Activated naive CD8-positive, alpha-beta T cell treated with anti-CD3 and anti-CD28 coated beads, Interleukin-2, amount 50 U/mL, for 24 hours (primary cell): ENCODE measurements at regions not wholly inside any gene's neighbourhood (a gene's known extent, or its start where the extent isn't known, plus 50 kb on each side); places are given as distances from the start of the nearest gene placed in this dataset.

Experiments
- ATAC-seq: fragments of 150-1000 bp; cut with Tn5 transposase; one replicate; pipeline ENCODE4 v1.10.0; 2021
- DNase-seq: peaks from one replicate; pipeline ENCODE4 v3.0.0; 2021
- H3K27ac Mint-ChIP-seq: one replicate; pipeline ENCODE4 v1.8.0; 2021; ENCODE audit warnings: mild to moderate bottlenecking, mixed read lengths
- H3K27me3 Mint-ChIP-seq: one replicate; pipeline ENCODE4 v1.8.0; 2021; ENCODE audit warnings: mixed read lengths
- H3K36me3 Mint-ChIP-seq: one replicate; pipeline ENCODE4 v1.8.0; 2021; ENCODE audit warnings: low read depth, mixed read lengths
- H3K4me1 Mint-ChIP-seq: one replicate; pipeline ENCODE4 v1.8.0; 2021; ENCODE audit warnings: mixed read lengths
- H3K4me3 Mint-ChIP-seq: one replicate; pipeline ENCODE4 v1.8.0; 2021; ENCODE audit warnings: mild to moderate bottlenecking, moderate library complexity, mixed read lengths
- H3K9me3 Mint-ChIP-seq: one replicate; pipeline ENCODE4 v1.8.0; 2021; ENCODE audit warnings: mixed read lengths

DNA sequence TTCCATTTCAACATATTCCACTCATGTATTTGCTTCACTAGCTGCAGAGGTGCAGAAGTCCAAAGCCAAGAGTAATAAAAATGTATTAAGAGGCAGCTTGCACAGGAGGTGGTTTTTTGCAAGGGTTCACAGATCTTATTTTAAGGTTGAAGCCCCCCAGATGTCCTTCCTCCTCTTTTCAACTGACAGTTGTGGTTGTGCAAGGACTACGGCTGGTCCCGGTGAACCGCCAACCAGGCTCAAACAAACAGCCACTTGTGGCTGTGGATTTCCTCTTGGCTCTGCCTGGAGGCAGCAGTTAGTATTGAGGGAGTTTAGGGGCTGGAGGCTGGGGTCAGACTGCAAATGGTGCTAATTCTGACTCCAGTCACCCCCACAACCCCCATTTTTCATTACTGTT, 240.7 kb upstream of the TBC1D5 start:
- Mint-ChIP-seq H3K4me3 (no peak overlapping the region), H3K9me3 (no peaks in the 10 kb centered on the region), H3K36me3 (no peaks in the 10 kb centered on the region), H3K27me3 (peaks cover 8% of the 10 kb centered on the region), H3K4me1 (peaks cover 4% of the 10 kb centered on the region), H3K27ac (no peak overlapping the region)
- DNase-seq (no peak), ATAC-seq (no peak)

- Mint-ChIP-seq H3K27me3 (peaks cover 8% of the 10 kb centered on the region), H3K27ac (no peak overlapping the region), H3K36me3 (no peaks in the 10 kb centered on the region), H3K4me1 (peaks cover 4% of the 10 kb centered on the region), H3K9me3 (no peaks in the 10 kb centered on the region), H3K4me3 (no peak overlapping the region)
- ATAC-seq (no peak), DNase-seq (no peak)
Observed at GRCh38 chr3:17982211-17982880, 239.9 kb upstream of the TBC1D5 start.

- DNase-seq (no peak), ATAC-seq (no peak)
- Mint-ChIP-seq H3K36me3 (no peaks in the 10 kb centered on the region), H3K27ac (no peak overlapping the region), H3K4me1 (peaks cover 4% of the 10 kb centered on the region), H3K9me3 (no peaks in the 10 kb centered on the region), H3K4me3 (no peak overlapping the region), H3K27me3 (peaks cover 4% of the 10 kb centered on the region)
Observed at GRCh38 chr3:17980863-17981262, 238.4 kb upstream of the TBC1D5 start.

DNA sequence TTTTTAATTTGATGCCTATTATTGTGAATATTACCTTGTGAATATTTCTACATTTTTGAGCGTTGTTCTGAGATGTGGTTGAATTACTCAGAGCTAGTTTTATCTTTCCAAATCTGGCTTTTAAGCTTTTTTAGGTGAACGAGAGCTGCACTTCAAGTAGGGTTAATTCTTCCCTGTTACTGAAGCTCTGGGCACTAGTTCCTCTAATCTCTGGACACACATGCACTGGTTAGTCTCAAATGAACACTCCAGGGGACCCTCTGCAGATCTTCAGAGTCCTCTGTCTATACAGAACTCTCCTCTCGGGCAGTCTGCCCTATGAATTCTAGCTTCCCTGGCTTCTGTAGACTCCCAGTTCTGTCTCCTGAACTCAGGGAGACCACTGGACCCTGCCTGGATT, 237.5 kb upstream of the TBC1D5 start:
- Mint-ChIP-seq H3K9me3 (no peaks in the 10 kb centered on the region), H3K36me3 (no peaks in the 10 kb centered on the region), H3K27ac (no peak overlapping the region), H3K4me1 (peaks cover 4% of the 10 kb centered on the region), H3K4me3 (no peak overlapping the region), H3K27me3 (peaks cover 4% of the 10 kb centered on the region)
- ATAC-seq (no peak), DNase-seq (no peak)

DNA sequence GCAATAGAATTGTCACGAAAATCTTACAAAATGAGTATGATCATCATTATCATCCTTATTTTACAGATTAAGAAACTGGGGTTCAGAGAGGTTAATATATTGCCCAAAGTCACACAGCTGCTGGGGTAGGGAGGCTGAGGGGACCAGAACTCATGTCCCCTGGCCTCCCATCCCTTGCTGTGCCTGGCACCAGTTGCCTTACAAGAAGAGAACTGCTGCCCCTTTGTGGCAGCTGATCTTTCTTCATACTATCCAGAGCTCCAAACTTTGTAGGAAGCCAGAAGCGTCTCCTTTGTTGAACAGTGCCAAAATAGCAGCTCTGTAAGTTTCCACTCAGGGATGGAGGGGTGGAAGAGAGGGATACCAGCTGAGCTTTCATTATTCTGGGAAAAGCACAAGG, 236.8 kb upstream of the TBC1D5 start:
- Mint-ChIP-seq H3K27me3 (peaks cover 4% of the 10 kb centered on the region), H3K9me3 (no peaks in the 10 kb centered on the region), H3K4me3 (no peak overlapping the region), H3K27ac (no peak overlapping the region), H3K36me3 (no peaks in the 10 kb centered on the region), H3K4me1 (peaks cover 4% of the 10 kb centered on the region)
- DNase-seq (no peak), ATAC-seq (no peak)

- Mint-ChIP-seq H3K36me3 (no peaks in the 10 kb centered on the region), H3K4me1 (no peaks in the 10 kb centered on the region), H3K27me3 (no peaks in the 10 kb centered on the region), H3K27ac (no peak overlapping the region), H3K9me3 (no peaks in the 10 kb centered on the region), H3K4me3 (no peak overlapping the region)
- no peak for DNase-seq
- ATAC-seq, result no peak
Observed at GRCh38 chr3:17974206-17974841, 231.9 kb upstream of the TBC1D5 start.

GRCh38 chr3:17972959-17973906, 230.8 kb upstream of the TBC1D5 start:
- Mint-ChIP-seq H3K36me3 (no peaks in the 10 kb centered on the region), H3K4me1 (no peaks in the 10 kb centered on the region), H3K27me3 (no peaks in the 10 kb centered on the region), H3K9me3 (no peaks in the 10 kb centered on the region), H3K27ac (no peak overlapping the region), H3K4me3 (no peak overlapping the region)
- DNase-seq, result no peak
- ATAC-seq, result no peak

- no peak for ATAC-seq
- no peak overlapping the region for H3K4me3 Mint-ChIP-seq
- H3K27ac Mint-ChIP-seq, result no peak overlapping the region
Observed at GRCh38 chr3:17972476-17972875, 230.0 kb upstream of the TBC1D5 start.

DNA sequence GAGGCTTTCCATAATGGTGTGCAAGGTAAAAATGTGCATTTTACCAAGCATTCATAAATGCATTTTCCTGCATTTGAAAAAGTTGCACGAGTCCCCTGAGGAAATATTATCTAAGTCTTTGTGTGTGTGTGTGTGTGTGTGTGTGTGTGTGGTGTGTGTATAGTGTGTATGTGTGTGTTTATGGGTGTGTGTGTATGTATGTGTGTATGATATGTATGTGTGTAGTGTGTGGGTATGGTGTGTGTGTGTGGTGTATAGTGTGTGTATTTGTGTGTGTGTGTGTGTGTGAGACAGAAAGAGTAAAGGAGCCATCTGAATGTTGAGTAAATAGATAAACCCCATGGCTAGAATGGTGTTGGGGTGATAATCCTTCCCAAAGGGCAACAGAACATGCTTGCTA, 229.6 kb upstream of the TBC1D5 start:
- Mint-ChIP-seq H3K36me3 (no peaks in the 10 kb centered on the region), H3K4me1 (no peaks in the 10 kb centered on the region), H3K27me3 (peaks cover 3% of the 10 kb centered on the region), H3K9me3 (no peaks in the 10 kb centered on the region), H3K27ac (no peak overlapping the region), H3K4me3 (no peak overlapping the region)
- DNase-seq (no peak), ATAC-seq (no peak)

More at GRCh38 chr3:17972476-17972875, 230.0 kb upstream of the TBC1D5 start:
- Mint-ChIP-seq H3K4me1 (no peaks in the 10 kb centered on the region), H3K9me3 (no peaks in the 10 kb centered on the region), H3K36me3 (no peaks in the 10 kb centered on the region), H3K27me3 (peaks cover under 1% of the 10 kb centered on the region)
- no peak for DNase-seq

DNA sequence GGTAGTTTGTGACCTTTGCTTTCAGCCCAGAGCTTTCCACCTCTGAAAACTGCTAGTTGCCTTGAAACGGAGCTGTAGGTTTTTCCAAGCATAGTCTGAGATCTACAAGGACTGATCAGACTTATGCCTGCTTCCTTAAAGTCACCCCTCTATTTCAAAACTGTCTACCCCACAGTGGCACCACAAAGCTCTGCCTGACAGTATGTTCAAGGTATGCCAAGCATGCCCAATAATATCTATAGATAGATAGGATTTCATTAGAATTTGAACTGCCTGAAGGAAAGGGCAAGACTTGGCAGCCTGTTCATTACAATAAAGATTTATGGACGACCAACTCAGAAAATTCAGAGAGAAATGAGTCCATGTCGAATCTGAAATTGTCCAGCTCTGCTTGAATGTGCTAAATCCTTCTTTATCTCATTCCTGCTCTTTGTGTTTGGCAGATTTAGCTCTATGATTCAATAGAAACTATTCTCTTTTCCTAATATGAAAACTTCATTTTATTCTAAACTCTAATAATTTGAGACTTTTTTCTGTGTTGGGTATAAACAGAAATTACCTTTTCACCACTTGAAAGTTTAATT, 227.6 kb upstream of the TBC1D5 start:
- Mint-ChIP-seq H3K4me1 (peaks cover 7% of the 10 kb centered on the region), H3K27ac (no peak overlapping the region), H3K36me3 (no peaks in the 10 kb centered on the region), H3K27me3 (peaks cover 3% of the 10 kb centered on the region), H3K4me3 (no peak overlapping the region), H3K9me3 (no peaks in the 10 kb centered on the region)
- ATAC-seq, result no peak
- no peak for DNase-seq

DNA sequence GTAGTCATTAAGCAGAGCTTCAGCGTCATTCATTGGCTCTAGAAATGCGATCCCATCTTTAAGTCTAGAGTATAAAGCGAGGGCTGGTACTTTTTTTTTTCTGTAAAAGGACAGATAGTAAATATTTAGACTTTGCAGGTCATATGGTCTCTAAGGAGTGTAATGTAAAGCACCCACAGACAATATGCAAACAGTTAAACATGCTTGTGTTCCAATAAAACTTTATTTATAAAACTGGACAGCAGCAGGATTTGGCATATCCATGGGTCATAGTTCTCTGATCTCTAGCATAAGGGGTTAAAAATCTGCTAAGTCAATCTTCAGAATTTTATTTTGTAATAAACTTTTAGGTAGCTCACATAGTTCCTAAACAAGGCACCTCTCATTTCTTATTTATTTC, 226.8 kb upstream of the TBC1D5 start:
- no peak overlapping the region for H3K4me3 Mint-ChIP-seq
- ATAC-seq, result no peak
- H3K9me3 Mint-ChIP-seq, result no peaks in the 10 kb centered on the region
- H3K36me3 Mint-ChIP-seq, result no peaks in the 10 kb centered on the region
- DNase-seq, result no peak
- peaks cover 3% of the 10 kb centered on the region for H3K27me3 Mint-ChIP-seq
- peaks cover 11% of the 10 kb centered on the region for H3K4me1 Mint-ChIP-seq
- no peak overlapping the region for H3K27ac Mint-ChIP-seq

GRCh38 chr3:17967953-17968607, 225.6 kb upstream of the TBC1D5 start:
- no peak overlapping the region for H3K27ac Mint-ChIP-seq
- peaks cover 20% of the 10 kb centered on the region for H3K4me1 Mint-ChIP-seq
- no peaks in the 10 kb centered on the region for H3K36me3 Mint-ChIP-seq
- peaks cover 5% of the 10 kb centered on the region for H3K27me3 Mint-ChIP-seq
- DNase-seq (no peak), ATAC-seq (no peak)
- H3K9me3 Mint-ChIP-seq, result peaks cover 1% of the 10 kb centered on the region
- H3K4me3 Mint-ChIP-seq, result no peak overlapping the region

DNA sequence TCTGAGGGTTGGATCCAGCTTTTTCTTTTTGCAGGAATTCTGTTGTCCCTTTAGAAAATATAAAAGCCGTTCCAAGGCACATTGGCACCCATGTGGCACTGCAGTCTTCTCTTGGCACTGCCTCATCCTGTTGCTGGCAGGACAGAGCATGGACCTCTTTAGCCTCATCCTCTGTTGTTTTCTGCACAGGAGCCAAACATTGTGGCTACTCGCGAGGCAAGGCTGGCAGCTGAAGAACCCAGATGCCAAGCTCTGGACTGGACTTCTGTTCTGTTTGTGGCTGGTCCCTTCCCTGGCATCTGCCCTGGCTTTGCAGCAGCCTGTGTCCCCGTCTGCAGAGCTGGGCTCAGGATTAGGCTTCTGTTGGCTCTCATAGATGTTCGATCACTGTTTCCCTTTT, 224.7 kb upstream of the TBC1D5 start:
- H3K9me3 Mint-ChIP-seq, result peaks cover 4% of the 10 kb centered on the region
- H3K36me3 Mint-ChIP-seq, result no peaks in the 10 kb centered on the region
- H3K4me1 Mint-ChIP-seq, result peaks cover 23% of the 10 kb centered on the region
- no peak overlapping the region for H3K4me3 Mint-ChIP-seq
- no peak for ATAC-seq
- no peak overlapping the region for H3K27ac Mint-ChIP-seq
- H3K27me3 Mint-ChIP-seq, result peaks cover 7% of the 10 kb centered on the region
- no peak for DNase-seq

DNA sequence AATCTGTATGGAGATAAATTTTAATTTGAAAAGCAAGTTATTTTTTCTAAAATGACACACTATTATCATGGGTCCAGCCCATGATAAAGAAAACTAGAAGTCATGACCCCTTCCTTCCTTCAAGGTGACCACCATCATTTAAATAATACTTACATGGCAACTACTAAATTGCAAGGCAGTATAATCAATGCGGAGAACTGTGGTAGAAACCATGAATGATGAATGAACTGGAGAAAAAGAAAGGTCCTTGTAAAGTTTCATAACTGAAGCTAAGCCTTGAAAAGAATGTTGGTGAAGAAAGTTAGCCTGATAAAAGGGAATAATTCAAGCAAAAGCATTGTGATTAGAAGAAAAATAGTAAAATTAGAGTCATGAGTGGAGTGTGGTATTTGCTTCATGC, 222.9 kb upstream of the TBC1D5 start:
- ATAC-seq, result peak; percentile 34
- Mint-ChIP-seq H3K9me3 (peaks cover 4% of the 10 kb centered on the region), H3K27ac (peak overlapping the region; percentile 1), H3K27me3 (peaks cover 7% of the 10 kb centered on the region), H3K4me1 (peaks cover 23% of the 10 kb centered on the region), H3K36me3 (no peaks in the 10 kb centered on the region), H3K4me3 (no peak overlapping the region)
- no peak for DNase-seq
